HG03103 (cell line): ENCODE measurements at regions not wholly inside any gene's neighbourhood (a gene's known extent, or its start where the extent isn't known, plus 50 kb on each side); places are given as distances from the start of the nearest gene placed in this dataset.
"Not testable (repeated sequence)": the region's sequence is repeated elsewhere in the genome, so short reads cannot be mapped to it uniquely, and the experiment has no call there.

ENCODE experiments used
- ATAC-seq: cut with Tn5 transposase; IDR thresholded peaks from one replicate; pipeline ENCODE4 v1.9.1; 2021; ENCODE audit warnings: low read depth; ENCODE audit not compliant: unreplicated experiment

DNA sequence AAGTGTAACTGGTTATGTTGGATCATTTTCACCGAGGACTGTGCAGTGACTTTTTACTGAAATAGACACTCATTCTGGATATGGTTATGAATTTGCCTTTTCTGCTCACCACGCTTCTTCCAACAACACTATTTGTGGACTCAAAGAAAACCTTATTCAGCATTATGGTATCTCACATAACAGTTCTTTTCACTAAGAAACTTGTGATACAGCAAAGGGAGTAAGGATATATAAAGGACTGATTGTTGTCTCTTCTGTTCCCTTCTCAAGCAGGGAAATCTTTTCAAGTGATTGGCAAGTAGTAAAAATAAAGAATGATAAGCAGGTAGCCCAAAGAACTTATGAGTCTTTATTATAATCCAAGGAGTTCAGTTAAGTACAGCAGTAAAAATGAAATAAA, 131.5 kb upstream of the SV2C start:
- ATAC-seq, result no peak

- no peak for ATAC-seq
Observed at GRCh38 chr5:75951158-75951557, 132.0 kb upstream of the SV2C start.

DNA sequence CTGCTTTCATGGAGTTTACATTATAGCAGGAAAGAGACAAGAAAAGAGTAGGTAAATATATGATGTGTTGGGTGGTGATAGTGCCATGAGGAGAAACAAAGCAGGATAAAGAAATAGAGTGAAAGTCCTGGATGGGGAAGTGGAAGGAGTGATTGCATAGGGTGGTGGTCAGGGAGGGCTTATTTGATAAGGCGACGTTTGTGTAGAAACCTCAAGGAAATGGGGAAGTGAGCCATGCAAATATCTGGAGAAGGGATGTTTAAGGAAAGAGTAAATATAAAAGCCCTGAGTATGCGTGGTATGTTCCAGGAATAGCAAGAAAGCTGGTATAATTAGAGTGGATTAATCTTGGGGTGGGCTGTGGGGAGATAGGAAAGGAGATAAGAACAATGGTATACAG, 134.7 kb upstream of the SV2C start:
- ATAC-seq, result no peak

GRCh38 chr5:75940418-75940817, 142.8 kb upstream of the SV2C start:
- ATAC-seq, result no peak

DNA sequence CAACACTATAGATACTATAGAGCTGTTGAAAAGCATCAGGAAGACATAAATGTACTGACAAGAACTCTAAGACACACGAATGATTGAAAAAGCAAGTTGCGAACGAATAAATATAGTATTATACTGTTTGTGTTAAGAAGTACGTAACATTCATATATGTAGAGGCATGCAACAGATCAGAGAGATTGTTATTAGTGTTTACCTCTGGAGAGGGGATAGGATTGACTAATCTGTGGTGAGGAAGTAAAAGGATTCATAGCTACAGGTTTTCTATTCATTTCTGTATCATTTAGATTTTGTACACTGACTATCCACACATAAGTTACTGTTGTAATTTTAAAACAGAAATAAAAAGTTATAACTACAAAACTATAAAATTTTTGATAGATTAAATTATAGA, 147.6 kb upstream of the SV2C start:
- ATAC-seq, result no peak

GRCh38 chr5:75933489-75933888, 149.7 kb upstream of the SV2C start:
- ATAC-seq, result no peak

DNA sequence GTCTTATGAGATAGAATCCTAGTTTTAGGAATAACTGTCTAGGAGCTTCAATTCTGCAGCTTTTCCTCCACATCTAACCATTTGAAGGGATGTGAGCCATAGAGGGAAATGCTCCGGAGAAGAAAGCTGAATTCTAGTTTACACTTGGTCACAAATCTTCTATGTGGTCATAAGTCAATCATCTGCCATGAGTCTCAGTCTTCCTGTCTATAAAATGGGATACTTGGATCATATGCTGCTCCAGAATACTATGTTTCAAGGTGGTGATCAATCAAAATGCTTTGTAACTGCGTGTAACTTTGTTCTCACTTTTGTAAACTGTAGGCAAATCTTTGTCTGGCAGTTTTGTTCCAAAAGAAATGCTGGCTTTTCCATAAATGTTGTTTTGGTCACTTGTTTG, 152.0 kb upstream of the SV2C start:
- ATAC-seq, result no peak

DNA sequence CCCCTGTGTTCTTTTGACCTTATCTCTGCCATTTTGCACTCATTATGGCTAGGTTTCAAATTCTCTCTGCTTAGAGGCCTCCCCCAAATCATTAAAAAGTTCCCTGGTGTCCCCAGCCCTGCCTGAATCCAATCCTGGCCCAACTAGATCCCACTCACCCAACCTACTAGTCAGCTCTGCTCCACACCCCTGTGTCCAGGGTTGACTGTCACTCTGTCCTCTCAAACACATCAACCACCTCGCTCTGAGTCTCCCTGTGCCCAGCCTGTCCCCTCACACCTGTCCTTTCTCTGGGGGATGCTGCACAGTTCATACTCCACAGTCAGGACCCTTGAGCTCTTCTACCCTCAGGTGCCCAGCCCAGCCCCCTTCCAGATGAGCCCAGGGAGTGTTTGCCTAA, 154.2 kb upstream of the SV2C start:
- no peak for ATAC-seq

GRCh38 chr5:75922480-75922879, 160.7 kb upstream of the SV2C start:
- ATAC-seq, result no peak

DNA sequence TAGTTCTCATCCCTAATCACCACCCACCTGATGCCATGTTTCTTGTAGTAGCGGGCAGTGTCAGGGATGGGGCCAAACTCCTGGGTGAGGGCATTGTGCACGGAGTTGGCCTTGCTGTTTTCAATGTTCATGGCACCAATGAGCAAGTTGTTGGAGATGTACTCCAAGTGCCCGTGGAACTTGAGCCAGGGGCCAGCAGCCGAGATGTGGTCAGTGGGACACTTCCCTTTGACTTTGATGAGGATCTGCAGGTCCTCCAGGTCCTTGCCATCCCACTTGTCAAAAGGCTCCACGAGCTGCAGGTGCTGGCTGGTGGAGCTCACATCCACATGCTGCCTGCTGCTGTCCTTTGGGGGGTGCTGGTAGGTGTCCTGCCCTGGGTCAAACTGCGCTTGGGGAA, 162.2 kb upstream of the SV2C start:
- ATAC-seq, result no peak

DNA sequence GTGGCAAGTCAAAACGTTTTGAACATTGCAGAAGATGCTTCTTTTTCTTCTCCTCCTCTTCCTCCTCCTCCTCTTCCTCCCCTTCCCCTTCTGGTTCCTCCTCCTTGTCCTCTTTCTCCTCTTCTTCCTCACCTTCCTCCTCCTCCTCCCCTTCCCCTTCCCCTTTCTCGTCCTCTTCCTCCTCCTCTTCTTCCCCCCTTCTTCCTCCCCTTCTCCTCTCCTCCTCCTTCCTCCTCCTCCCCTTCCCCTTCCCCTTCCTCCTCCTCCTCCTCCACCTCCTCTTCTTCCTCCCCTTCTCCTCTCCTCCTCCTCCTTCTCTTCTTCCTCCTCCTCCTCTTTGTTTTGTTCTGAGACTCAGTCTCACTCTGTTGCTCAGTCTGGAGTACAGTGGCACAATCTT, 167.0 kb upstream of the SV2C start:
- ATAC-seq, result no peak

- ATAC-seq, result no peak
Observed at GRCh38 chr5:75909223-75909622, 174.0 kb upstream of the SV2C start.

GRCh38 chr5:75907651-75908050, 175.5 kb upstream of the SV2C start:
- no peak for ATAC-seq

DNA sequence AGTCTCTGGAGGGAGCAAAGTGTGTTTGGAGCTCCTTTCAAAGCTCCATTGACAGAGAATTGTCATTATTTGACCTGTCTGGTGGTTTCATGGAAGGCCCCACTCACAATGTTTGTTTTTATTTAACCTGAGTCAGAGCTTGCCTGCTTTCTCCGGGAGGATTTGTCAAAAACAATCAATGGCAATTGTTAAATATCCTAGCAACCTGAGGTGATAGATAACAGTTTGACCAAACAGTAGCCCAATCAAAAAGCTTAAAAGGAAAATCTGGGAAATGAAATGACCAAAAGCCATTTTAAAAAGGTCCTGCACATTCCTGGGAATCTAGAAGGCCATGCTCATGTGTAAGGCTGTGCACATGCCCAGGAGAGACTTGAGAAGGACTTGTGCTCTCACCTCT, 177.2 kb upstream of the POC5 start:
- ATAC-seq, result no peak

DNA sequence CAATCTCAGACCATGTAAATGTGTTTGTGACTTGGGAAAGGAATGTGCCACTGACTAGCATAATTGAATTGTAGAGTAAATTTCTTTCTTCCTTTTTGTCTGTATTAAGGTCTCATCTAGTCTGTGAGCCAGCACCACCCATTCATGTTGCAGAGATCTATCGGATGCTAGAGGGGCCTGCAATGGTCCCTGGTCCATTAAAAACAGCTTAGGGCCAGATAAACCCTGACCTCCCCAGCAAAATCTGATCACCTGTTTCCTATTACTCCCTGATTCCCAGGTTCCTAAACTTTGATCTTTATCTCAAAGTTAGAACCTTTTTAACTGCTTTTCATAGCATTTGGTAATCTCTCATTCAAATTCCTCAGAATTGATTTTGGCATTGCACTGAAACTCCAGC, 174.5 kb upstream of the POC5 start:
- ATAC-seq, result no peak

GRCh38 chr5:75891020-75891419, 173.8 kb upstream of the POC5 start:
- ATAC-seq, result no peak

DNA sequence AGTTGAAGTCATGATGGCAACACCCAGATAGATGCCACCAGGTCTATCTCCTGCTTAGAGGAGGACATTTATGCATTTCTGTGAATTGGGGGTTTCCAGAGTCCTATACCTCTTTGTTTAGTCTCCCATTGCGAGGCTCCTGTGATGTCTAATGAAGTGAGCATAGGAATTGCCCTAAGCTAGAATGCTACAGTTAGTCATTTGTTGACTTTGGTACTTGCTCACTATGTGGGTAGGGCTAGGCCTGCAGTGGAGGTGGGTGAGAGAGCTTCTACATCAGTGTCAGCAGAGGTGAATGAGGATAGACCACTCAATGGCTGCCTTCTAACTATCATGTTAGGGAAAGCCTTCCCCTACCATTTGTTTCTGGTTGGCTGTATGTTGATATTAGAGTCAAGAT, 173.3 kb upstream of the POC5 start:
- ATAC-seq, result no peak

- no peak for ATAC-seq
Observed at GRCh38 chr5:75886706-75887105, 169.5 kb upstream of the POC5 start.

DNA sequence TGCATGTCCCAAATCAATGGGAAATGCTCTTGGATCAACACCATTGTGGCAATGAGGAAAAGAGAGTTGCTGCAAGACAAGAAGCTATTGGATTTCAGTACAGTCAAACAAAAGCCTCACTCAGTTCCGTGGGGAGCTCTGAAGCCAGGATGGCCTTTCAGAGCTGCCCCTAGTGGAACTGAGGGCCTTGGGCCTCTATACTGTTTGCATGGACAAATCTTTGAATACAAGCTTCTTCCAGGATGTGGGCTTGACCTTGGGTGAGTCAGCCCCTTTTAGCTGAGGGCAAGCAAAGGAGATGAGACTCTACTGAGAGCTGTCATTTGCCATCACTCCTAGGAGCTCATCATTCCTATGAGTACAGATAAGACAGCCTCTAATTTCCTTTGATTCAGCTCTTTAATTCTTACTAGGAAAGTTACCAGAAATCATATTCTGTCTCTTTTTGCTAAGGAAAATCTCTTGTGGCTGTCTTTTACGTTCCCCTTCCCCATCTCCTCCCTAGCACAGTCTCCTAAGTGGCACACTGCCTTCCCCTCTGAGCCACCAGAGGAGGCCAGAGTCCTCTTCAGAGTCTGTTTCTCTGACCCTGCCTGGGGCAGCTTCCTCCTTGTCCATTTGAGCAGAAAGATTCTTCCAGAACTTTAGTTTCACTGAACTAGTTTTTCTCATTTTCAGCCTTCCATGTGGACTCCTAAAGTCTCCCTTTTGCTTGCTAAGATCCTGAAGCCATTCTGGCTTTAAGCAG, 168.8 kb upstream of the POC5 start:
- no peak for ATAC-seq

- no peak for ATAC-seq
Observed at GRCh38 chr5:75885321-75885720, 168.1 kb upstream of the POC5 start.

DNA sequence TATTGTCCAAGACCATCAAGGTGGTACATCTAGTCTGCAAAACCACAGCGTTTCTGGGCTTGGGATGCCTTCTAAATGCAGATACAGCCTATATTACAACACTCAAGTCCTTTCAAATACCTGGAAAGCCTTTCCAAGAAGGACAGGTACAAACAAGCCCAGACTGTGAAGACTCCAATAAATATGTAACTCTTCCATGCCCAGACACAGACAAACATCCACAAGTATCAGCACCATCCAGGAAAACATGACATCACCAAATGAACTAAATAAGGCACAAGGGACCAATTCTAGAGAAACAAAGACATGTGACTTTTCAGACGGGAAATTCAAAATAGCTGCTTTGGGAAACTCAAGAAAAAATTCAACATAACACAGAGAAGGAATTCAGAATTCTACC, 152.7 kb upstream of the POC5 start:
- ATAC-seq, result no peak

- ATAC-seq, result no peak
Observed at GRCh38 chr5:75862872-75863271, 145.6 kb upstream of the POC5 start.

GRCh38 chr5:75859621-75860020, 142.4 kb upstream of the POC5 start:
- not testable (repeated sequence) for ATAC-seq
